ENCODE measurements at regions not wholly inside any gene's neighbourhood (a gene's known extent, or its start where the extent isn't known, plus 50 kb on each side); places are given as distances from the start of the nearest gene placed in this dataset.

DNA sequence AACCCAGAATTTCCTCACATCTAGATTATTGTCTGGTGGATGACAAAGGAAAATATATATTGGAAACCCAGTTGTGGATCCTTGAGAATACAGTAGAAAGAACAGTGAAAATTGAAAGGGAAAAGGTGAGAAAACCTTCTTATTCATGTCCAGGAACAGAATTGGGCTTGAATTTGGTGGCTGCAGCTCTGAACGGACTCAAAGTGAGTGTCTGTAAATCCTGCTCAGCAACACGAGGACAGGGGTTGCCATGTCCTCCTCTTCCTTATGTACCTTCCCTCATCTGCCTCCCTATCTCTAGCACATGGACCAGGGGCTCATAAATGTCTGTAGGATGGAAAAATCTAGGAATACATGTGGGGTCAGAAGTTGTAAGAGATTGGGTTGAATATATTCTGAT lies 152.2 kb downstream of the RPIA start:
- H3K4me2 ChIP-seq (ENCODE audit: insufficient read depth, insufficient read length, low read length), result no peak overlapping the region
- H3K27ac Mint-ChIP-seq, result no peak overlapping the region
- H2BK120ac ChIP-seq (ENCODE audit: low read depth, low read length, poor library complexity, severe bottlenecking), result no peak overlapping the region
- peaks cover 18% of the 10 kb centered on the region for H3K9me3 ChIP-seq (ENCODE audit: control insufficient read depth, low read depth, low read length)
- no peak overlapping the region for H2BK20ac ChIP-seq (ENCODE audit: low read depth, low read length, poor library complexity, severe bottlenecking)
- no peak for DNase-seq
- H3K27me3 Mint-ChIP-seq (ENCODE audit: low read depth), result peaks cover 4% of the 10 kb centered on the region
- no peak overlapping the region for H3K9ac ChIP-seq (ENCODE audit: extremely low read depth, insufficient read length, low read length)
- H3K27ac ChIP-seq (ENCODE audit: insufficient read length, low read depth, low read length), result no peak overlapping the region
- H3K23ac ChIP-seq (ENCODE audit: insufficient read length, low read depth, low read length), result no peak overlapping the region
- no peak overlapping the region for H4K8ac ChIP-seq (replicated peaks; ENCODE audit: insufficient read length, low read depth, low read length)
- H3K79me2 ChIP-seq (ENCODE audit: insufficient read depth, low read length), result no peaks in the 10 kb centered on the region
- H3K36me3 Mint-ChIP-seq (ENCODE audit: insufficient read depth in 1 of 3, low read depth in 3 of 3), result peaks cover 0 to 22% (median 0%) of the 10 kb centered on the region in 3 experiments; a peak in 4 of 7 replicates
- H3K79me1 ChIP-seq (ENCODE audit: insufficient read depth, low read depth, low read length, poor library complexity, severe bottlenecking), result no peaks in the 10 kb centered on the region
- no peaks in the 10 kb centered on the region for H3K27me3 ChIP-seq (ENCODE audit: insufficient read depth, low read length)
- H3K56ac ChIP-seq (ENCODE audit: insufficient read length, low read depth, low read length), result no peak overlapping the region
- H3K9me3 Mint-ChIP-seq, result peaks cover 75 to 98% of the 10 kb centered on the region in 2 experiments
- no peak overlapping the region for H3K18ac ChIP-seq (ENCODE audit: insufficient read length, low read depth, low read length)
- no peak overlapping the region for H3T11ph ChIP-seq (ENCODE audit: low read length)
- H4K5ac ChIP-seq (ENCODE audit: insufficient read length, low read depth, low read length), result no peak overlapping the region
- no peak overlapping the region for H2AFZ ChIP-seq (ENCODE audit: low read length)
- no peaks in the 10 kb centered on the region for H3K4me1 ChIP-seq (ENCODE audit: insufficient read depth, low read length)
- H2AK5ac ChIP-seq (ENCODE audit: insufficient read length, low read length), result no peak overlapping the region
- no peaks in the 10 kb centered on the region for H3K23me2 ChIP-seq (ENCODE audit: insufficient read length, low read depth, low read length, poor library complexity, severe bottlenecking)
- no peak overlapping the region for H4K91ac ChIP-seq (ENCODE audit: insufficient read length, low read depth, low read length)
- no CpG with 5 or more reads among the region's 2 CpGs for WGBS (ENCODE audit: extremely low coverage, insufficient read length, low lambda C conversion rate)
- TF ChIP-seq, protein P1, sequence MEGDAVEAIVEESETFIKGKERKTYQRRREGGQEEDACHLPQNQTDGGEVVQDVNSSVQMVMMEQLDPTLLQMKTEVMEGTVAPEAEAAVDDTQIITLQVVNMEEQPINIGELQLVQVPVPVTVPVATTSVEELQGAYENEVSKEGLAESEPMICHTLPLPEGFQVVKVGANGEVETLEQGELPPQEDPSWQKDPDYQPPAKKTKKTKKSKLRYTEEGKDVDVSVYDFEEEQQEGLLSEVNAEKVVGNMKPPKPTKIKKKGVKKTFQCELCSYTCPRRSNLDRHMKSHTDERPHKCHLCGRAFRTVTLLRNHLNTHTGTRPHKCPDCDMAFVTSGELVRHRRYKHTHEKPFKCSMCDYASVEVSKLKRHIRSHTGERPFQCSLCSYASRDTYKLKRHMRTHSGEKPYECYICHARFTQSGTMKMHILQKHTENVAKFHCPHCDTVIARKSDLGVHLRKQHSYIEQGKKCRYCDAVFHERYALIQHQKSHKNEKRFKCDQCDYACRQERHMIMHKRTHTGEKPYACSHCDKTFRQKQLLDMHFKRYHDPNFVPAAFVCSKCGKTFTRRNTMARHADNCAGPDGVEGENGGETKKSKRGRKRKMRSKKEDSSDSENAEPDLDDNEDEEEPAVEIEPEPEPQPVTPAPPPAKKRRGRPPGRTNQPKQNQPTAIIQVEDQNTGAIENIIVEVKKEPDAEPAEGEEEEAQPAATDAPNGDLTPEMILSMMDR (conservative IDR thresholded peaks at IDR 0.05), result no peak
- no peak overlapping the region for H2BK5ac ChIP-seq (ENCODE audit: insufficient read length, low read length)
- no peak overlapping the region for H3K4me3 Mint-ChIP-seq
- H2BK12ac ChIP-seq (ENCODE audit: insufficient read length, low read depth, low read length), result no peak overlapping the region
- no peaks in the 10 kb centered on the region for H3K4me1 Mint-ChIP-seq
- no peak overlapping the region for H2BK15ac ChIP-seq (ENCODE audit: low read depth, low read length)
- H4K20me1 ChIP-seq (ENCODE audit: control insufficient read depth, insufficient read depth, insufficient read length), result no peaks in the 10 kb centered on the region
- H3K4ac ChIP-seq (ENCODE audit: low read depth, low read length), result no peak overlapping the region
- no peak overlapping the region for H3K14ac ChIP-seq (ENCODE audit: insufficient read depth, low read length)
